Loucy (cell line): ENCODE measurements at regions not wholly inside any gene's neighbourhood (a gene's known extent, or its start where the extent isn't known, plus 50 kb on each side); places are given as distances from the start of the nearest gene placed in this dataset.

ENCODE experiments used
- EZH2phosphoT487 ChIP-seq: fragments of 200-600 bp; IDR thresholded peaks from 2 replicates; pipeline ENCODE4 v1.6.1; 2018; ENCODE audit warnings: antibody characterized with exemption, mild to moderate bottlenecking, moderate library complexity, borderline replicate concordance
- TF ChIP-seq, protein P1 (sequence below): fragments of 200-600 bp; sonication (generic); conservative IDR thresholded peaks from 2 replicates; pipeline ENCODE4 v1.5.1; 2014; ENCODE audit warnings: mild to moderate bottlenecking, antibody characterized with exemption, low read length

DNA sequence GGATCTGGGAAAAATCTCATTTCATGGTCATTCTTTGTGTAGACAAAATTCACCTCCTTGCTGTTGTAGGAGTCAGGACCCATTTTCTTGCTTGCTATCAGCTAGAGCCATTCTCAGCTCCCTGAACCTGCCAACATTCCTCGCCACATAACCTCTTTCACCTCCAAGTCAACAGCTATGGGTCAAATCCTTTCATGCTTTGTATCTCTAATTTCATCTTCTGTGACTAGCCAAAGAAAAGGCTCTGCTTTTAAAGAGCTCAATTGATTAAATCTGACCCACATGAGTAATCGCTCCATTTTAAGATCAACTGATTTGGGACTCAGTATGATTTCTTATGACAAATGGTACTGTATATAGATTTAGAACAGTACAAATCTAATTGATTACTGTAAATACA is 89.2 kb upstream of the FOXG1 start:
- TF ChIP-seq EZH2phosphoT487: no peak
- TF ChIP-seq, protein P1, sequence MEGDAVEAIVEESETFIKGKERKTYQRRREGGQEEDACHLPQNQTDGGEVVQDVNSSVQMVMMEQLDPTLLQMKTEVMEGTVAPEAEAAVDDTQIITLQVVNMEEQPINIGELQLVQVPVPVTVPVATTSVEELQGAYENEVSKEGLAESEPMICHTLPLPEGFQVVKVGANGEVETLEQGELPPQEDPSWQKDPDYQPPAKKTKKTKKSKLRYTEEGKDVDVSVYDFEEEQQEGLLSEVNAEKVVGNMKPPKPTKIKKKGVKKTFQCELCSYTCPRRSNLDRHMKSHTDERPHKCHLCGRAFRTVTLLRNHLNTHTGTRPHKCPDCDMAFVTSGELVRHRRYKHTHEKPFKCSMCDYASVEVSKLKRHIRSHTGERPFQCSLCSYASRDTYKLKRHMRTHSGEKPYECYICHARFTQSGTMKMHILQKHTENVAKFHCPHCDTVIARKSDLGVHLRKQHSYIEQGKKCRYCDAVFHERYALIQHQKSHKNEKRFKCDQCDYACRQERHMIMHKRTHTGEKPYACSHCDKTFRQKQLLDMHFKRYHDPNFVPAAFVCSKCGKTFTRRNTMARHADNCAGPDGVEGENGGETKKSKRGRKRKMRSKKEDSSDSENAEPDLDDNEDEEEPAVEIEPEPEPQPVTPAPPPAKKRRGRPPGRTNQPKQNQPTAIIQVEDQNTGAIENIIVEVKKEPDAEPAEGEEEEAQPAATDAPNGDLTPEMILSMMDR: no peak
